SH-SY5Y (cell line): ENCODE measurements at regions not wholly inside any gene's neighbourhood (a gene's known extent, or its start where the extent isn't known, plus 50 kb on each side); places are given as distances from the start of the nearest gene placed in this dataset.

ENCODE experiments used
- GATA2 ChIP-seq: IDR thresholded peaks from 2 replicates; pipeline ENCODE4 v1.6.1; 2011; ENCODE audit warnings: mild to moderate bottlenecking, low read depth, low read length
- GATA3 ChIP-seq: IDR thresholded peaks from 2 replicates; pipeline ENCODE4 v1.6.1; 2011; ENCODE audit warnings: low read depth, mild to moderate bottlenecking, low read length, moderate library complexity

- TF ChIP-seq GATA2: no peak
- no peak for TF ChIP-seq GATA3
Measured at GRCh38 chr14:106538201-106538600, 1011.8 kb downstream of the TMEM121 start.
